RPMI8226 (cell line): ENCODE measurements at regions not wholly inside any gene's neighbourhood (a gene's known extent, or its start where the extent isn't known, plus 50 kb on each side); places are given as distances from the start of the nearest gene placed in this dataset.

Experiments
- DNase-seq: peaks from one replicate; pipeline ENCODE4 v3.0.0-alpha.2; 2015

- no peak for DNase-seq
Measured at GRCh38 chr1:231108516-231109302, 53.1 kb upstream of the TRIM67 start.

- DNase-seq, result no peak
Measured at GRCh38 chr1:231107600-231108326, 54.1 kb upstream of the TRIM67 start.

DNA sequence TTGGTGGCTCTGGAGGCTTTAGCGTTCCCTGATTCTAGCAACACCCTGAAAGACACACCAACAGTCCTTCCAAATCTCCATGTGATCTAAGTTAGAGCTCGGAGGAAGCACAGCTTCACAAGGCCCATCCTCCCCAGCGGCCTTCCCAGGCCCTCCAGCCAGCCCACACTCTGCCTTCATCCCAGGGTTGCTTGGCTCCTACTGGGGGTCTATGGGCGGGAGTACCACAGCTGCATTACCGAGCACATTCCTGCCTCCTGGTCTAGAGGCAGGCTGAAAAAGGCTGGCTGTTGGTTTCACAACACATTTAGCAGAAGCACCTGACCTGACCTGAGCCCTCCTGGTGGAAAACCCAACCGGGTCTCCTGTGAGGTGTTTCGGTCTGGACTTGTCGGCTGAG lies 54.7 kb upstream of the TRIM67 start:
- DNase-seq, result no peak

GRCh38 chr1:231106347-231106746 lies 55.5 kb upstream of the TRIM67 start:
- DNase-seq, result no peak

GRCh38 chr1:231104917-231105316 lies 56.9 kb upstream of the TRIM67 start:
- no peak for DNase-seq

DNA sequence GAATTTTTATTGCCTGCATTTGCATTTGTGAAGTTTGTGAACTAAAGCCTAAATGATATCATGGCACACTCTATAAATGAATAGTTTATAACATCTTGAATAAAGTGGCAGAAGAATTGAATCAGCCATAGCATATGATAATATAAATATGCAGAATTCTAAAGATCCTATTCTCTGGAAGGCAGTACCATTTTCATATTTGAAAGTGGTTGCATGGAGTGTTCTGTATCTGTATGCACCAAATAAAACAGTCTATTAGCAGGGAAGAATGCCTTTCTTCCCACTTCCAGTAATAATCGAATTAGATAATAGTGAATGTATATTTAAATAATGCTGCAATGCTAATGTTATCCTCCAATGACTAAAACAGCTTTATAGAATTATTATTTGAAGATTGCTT lies 57.9 kb upstream of the TRIM67 start:
- DNase-seq, result no peak

GRCh38 chr1:231099996-231100767 lies 60.1 kb upstream of the FAM89A start:
- DNase-seq, result no peak

- DNase-seq, result no peak
Measured at GRCh38 chr1:231099311-231099710, 59.3 kb upstream of the FAM89A start.

GRCh38 chr1:231095595-231095994 lies 55.5 kb upstream of the FAM89A start:
- DNase-seq, result no peak

DNA sequence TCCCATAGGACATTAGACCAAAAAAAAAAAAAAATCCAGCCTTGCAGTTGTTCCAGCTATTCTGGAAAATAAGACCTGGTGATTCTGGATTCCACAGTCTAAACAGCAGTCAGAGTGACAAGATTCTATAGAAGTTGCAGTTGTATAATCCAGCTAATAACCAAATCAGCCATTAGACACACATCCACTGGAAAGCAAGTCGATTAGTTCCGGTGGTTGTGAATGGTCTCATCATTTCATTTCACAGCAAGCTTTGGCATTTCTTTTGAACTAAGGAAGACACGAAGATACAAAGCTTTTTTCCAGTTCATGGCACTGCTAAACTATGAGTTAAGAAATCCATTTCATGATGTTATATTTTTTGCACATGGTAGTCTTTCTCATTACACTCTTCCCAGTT lies 54.4 kb upstream of the FAM89A start:
- no peak for DNase-seq

DNA sequence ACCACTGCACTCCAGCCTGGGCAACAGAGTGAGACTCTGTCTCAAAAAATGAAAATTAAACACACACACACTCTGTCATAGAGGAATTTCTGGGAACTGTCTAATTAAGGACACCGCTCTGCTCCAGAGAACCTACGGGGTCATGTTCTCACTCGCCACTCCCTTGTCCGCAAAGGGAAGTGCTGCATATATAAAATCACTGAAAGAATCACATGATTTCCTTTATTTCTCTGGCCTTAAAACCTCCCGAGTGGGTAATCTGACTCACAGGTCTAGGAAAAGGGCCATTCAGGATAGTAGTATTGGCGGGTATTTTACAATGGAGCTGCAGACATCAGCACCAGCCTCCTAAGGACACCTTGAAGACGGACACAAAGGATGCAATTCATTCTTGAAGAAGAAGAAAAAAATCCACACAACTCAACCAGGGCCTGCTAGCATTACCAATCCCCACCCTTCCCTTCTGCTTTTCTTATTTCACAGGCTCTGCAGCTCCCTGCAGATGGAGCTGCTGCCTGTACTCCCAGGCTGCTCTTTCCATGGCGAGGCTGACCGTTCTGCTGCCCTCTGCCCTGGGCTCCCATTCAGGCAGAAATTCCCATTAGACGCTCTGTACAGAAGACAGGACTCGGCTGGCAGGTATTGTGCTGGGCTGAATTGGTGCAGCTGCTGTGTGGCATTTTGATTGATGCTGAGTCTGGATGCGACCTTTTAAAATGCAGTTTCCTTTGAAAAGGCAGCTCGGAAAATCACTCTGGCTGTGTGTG lies 53.3 kb upstream of the FAM89A start:
- DNase-seq, result no peak

DNA sequence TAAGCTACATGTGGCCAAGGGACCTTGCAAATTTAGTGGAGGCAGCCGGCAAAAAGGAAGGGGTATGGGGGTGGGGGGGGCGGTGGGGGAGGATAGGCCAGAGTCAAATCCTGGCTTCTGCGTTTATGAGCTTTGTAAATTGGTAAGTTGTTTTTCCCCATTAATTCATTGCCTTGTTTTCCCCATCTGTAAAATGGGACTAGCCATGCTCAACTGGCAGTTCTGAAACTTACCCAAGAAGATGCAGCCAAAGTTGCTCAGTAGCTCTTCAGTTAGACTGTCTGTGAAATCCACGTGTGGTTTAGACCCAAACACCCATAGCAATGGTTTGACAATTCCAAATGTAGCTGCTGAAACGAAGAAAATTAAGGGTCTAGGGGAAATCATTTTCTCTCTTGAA lies 52.3 kb upstream of the FAM89A start:
- DNase-seq, result no peak

DNA sequence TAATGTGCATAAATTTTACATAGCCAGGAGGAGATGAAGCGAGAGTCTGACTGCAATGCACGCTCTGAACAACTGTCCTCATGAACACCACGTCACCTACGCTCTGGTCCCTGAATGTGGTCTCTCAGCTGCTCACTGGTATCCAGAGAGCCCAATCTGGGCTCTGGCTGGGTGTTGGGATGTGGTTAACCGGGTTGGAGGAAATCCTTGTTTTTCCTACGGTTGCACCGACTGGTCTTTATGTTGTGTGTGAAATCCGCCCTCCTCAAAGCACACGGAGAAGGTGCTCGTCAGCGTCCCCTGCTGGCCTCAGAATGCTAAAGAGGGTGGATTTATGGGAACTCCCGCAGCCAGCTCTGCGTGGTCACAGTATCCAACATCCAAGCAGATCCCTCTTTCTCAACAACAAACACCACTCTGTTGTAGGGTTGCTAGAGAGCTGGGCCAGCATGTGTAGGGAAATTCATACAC lies 51.8 kb upstream of the FAM89A start:
- peak; percentile 75 for DNase-seq

- no peak for DNase-seq
Measured at GRCh38 chr1:231091415-231091814, 51.4 kb upstream of the FAM89A start.
